DND-41 (cell line): ENCODE measurements at regions not wholly inside any gene's neighbourhood (a gene's known extent, or its start where the extent isn't known, plus 50 kb on each side); places are given as distances from the start of the nearest gene placed in this dataset.

Source experiments
- ATAC-seq: fragments of 200-7000 bp; cut with Tn5 transposase; 3 replicates; pipeline ENCODE4 v1.9.1; 2021; ENCODE audit warnings: low read depth; ENCODE audit not compliant: insufficient read depth
- DNase-seq: peaks from one replicate; pipeline ENCODE4 v3.0.0-alpha.2; 2020
- H2AFZ ChIP-seq: 2 replicates; pipeline ENCODE4 v1.6.0; 2012; ENCODE audit warnings: low read depth, low read length
- H3K27ac ChIP-seq: 2 replicates; pipeline ENCODE4 v1.5.1; 2012; ENCODE audit warnings: low read length, inconsistent platforms
- H3K27me3 ChIP-seq: fragments of 200-600 bp; sonication (generic); 2 replicates; pipeline ENCODE4 v1.6.0; 2012; ENCODE audit warnings: low read length, mild to moderate bottlenecking, inconsistent platforms; ENCODE audit not compliant: insufficient read depth, poor library complexity
- H3K36me3 ChIP-seq: 2 replicates; pipeline ENCODE4 v1.5.1; 2012; ENCODE audit warnings: low read length, inconsistent platforms; ENCODE audit not compliant: insufficient read depth
- H3K4me1 ChIP-seq: 2 replicates; pipeline ENCODE4 v1.5.1; 2012; ENCODE audit warnings: mild to moderate bottlenecking, low read length; ENCODE audit not compliant: insufficient read depth
- H3K4me2 ChIP-seq: 2 replicates; pipeline ENCODE4 v1.6.0; 2012; ENCODE audit warnings: mild to moderate bottlenecking, moderate library complexity, low read length, inconsistent platforms; ENCODE audit not compliant: insufficient read depth
- H3K4me3 ChIP-seq, 2 experiments: fragments of 200-600 bp in 1 of 2; shearing (Covaris generic) in 1 of 2; 2 replicates each; pipeline ENCODE4 v1.5.1; 2012 to 2016; ENCODE audit warnings: inconsistent platforms in 2 of 2, low read length in 2 of 2, mild to moderate bottlenecking in 2 of 2, low read depth in 1 of 2, moderate library complexity in 1 of 2
- H3K79me2 ChIP-seq: 2 replicates; pipeline ENCODE4 v1.6.0; 2012; ENCODE audit warnings: low read length, inconsistent platforms; ENCODE audit not compliant: insufficient read depth
- H3K9ac ChIP-seq: 2 replicates; pipeline ENCODE4 v1.6.0; 2012; ENCODE audit warnings: low read depth, mild to moderate bottlenecking, inconsistent platforms, low read length, moderate library complexity
- H3K9me3 ChIP-seq: 2 replicates; pipeline ENCODE4 v1.5.1; 2012; ENCODE audit warnings: low read length, moderate library complexity, mild to moderate bottlenecking, inconsistent platforms; ENCODE audit not compliant: insufficient read depth, severe bottlenecking
- H4K20me1 ChIP-seq: 2 replicates; pipeline ENCODE4 v1.6.0; 2012; ENCODE audit warnings: low read length; ENCODE audit not compliant: insufficient read depth
- EZH2 ChIP-seq: IDR thresholded peaks from 3 replicates; pipeline ENCODE4 v1.6.1; 2012; ENCODE audit warnings: borderline replicate concordance, low read depth, mild to moderate bottlenecking, moderate library complexity, low read length, inconsistent platforms; ENCODE audit not compliant: severe bottlenecking
- TF ChIP-seq, protein P1 (sequence below): IDR thresholded peaks from 2 replicates; pipeline ENCODE4 v1.5.1; 2012; ENCODE audit warnings: borderline replicate concordance, low read length, moderate library complexity, mild to moderate bottlenecking; ENCODE audit not compliant: poor library complexity, severe bottlenecking; ENCODE audit errors: extremely low read depth

DNA sequence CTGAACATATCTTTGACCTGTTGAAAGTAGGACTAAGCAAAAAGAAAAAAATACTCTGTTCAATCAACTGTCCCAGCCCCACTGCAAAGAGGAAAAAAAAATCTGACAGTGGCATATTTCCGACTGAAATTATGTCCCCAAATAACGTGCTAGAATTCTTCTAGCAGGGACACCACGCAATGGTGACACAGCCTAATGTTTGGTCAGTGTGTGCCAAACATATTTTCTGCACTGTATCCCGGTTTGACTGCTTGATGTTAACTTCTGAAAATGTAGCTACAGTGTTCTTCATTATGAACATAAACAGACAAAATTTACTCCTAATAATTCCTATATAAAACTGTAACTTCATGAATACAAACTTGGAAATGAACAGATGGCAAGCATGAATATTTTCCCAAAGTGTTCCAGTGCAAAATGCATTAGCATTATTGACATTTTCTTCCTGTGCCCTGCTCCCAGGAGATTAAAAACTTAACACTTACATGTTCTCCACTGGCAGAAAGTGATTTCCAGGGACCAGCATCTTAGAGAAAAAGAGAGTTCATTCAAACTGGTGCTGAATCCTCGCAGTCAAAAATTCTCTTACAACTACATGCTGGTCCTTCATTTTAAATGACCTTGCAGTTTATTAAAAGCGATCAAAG is 72.4 kb upstream of the SYT1 start:
- H3K36me3 ChIP-seq = no peaks in the 10 kb centered on the region
- H3K4me3 ChIP-seq = no peak overlapping the region

DNA sequence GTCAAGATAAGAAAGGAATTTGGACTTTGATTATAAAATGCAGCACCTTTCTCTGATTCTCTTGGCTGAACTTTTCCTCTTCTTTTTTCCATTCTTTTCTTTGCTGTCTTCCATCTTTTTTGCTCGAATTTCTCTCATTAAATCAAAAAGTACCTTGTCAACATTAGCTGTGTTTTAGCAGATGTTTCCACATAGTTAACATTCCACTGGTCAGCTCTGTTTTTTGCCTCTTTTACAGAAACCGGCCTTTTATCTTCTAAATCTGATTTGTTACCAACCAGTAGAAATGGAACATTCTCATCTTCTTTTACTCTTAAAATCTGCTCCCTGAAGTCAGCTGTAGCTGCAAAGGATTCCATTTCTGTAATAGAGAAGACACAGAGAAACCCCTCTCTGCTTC is 71.1 kb upstream of the SYT1 start:
- H2AFZ ChIP-seq = no peak overlapping the region
- TF ChIP-seq, protein P1, sequence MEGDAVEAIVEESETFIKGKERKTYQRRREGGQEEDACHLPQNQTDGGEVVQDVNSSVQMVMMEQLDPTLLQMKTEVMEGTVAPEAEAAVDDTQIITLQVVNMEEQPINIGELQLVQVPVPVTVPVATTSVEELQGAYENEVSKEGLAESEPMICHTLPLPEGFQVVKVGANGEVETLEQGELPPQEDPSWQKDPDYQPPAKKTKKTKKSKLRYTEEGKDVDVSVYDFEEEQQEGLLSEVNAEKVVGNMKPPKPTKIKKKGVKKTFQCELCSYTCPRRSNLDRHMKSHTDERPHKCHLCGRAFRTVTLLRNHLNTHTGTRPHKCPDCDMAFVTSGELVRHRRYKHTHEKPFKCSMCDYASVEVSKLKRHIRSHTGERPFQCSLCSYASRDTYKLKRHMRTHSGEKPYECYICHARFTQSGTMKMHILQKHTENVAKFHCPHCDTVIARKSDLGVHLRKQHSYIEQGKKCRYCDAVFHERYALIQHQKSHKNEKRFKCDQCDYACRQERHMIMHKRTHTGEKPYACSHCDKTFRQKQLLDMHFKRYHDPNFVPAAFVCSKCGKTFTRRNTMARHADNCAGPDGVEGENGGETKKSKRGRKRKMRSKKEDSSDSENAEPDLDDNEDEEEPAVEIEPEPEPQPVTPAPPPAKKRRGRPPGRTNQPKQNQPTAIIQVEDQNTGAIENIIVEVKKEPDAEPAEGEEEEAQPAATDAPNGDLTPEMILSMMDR = no peak
- no peak for TF ChIP-seq EZH2
- peaks cover 17% of the 10 kb centered on the region for H3K4me1 ChIP-seq
- no peak overlapping the region for H3K27ac ChIP-seq
- DNase-seq (no peak), ATAC-seq (no peak)
- no peaks in the 10 kb centered on the region for H4K20me1 ChIP-seq
- H3K9me3 ChIP-seq = peaks cover 4% of the 10 kb centered on the region
- no peak overlapping the region for H3K4me2 ChIP-seq
- no peaks in the 10 kb centered on the region for H3K27me3 ChIP-seq
- no peaks in the 10 kb centered on the region for H3K79me2 ChIP-seq
- no peak overlapping the region for H3K9ac ChIP-seq
- H3K36me3 ChIP-seq = no peaks in the 10 kb centered on the region
- H3K4me3 ChIP-seq = no peak overlapping the region

More for the DNA sequence above, 72.4 kb upstream of the SYT1 start:
- Histone ChIP-seq H3K27me3 (no peaks in the 10 kb centered on the region), H3K4me2 (no peak overlapping the region), H3K9ac (no peak overlapping the region), H3K79me2 (no peaks in the 10 kb centered on the region), H3K27ac (no peak overlapping the region), H3K9me3 (peaks cover 4% of the 10 kb centered on the region), H4K20me1 (no peaks in the 10 kb centered on the region), H3K4me1 (peaks cover 8% of the 10 kb centered on the region), H2AFZ (no peak overlapping the region)
- no peak for DNase-seq
- TF ChIP-seq EZH2 = no peak
- TF ChIP-seq, protein P1 = no peak
- no peak for ATAC-seq

DNA sequence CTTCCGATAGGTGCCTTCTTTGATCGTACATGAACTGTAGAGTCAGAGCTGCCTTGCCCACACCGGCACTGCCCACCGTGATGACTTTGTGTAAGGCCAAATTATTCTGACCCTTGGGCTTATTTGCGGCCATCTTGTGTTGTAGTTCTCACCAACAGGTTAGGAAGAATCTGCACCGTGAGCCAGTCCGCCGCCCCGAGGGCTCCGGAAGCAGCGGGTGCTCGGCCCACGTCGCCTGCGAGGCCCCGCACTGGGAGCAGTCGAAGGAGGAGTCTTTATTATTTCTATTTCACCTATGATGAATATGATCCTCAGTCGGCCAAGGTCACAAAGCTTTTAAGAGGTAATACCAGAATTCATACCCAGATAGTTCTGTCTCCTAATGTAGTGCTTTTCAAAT is 70.6 kb upstream of the SYT1 start:
- DNase-seq (no peak), ATAC-seq (no peak)
- no peaks in the 10 kb centered on the region for H3K79me2 ChIP-seq
- no peaks in the 10 kb centered on the region for H3K27me3 ChIP-seq
- no peak overlapping the region for H3K9ac ChIP-seq
- peaks cover 17% of the 10 kb centered on the region for H3K4me1 ChIP-seq
- no peaks in the 10 kb centered on the region for H4K20me1 ChIP-seq
- no peak for TF ChIP-seq EZH2
- TF ChIP-seq, protein P1 = no peak
- H2AFZ ChIP-seq = no peak overlapping the region
- H3K9me3 ChIP-seq = peaks cover 4% of the 10 kb centered on the region
- no peak overlapping the region for H3K4me2 ChIP-seq
- H3K27ac ChIP-seq = no peak overlapping the region
- H3K36me3 ChIP-seq = no peaks in the 10 kb centered on the region
- H3K4me3 ChIP-seq = no peak overlapping the region

DNA sequence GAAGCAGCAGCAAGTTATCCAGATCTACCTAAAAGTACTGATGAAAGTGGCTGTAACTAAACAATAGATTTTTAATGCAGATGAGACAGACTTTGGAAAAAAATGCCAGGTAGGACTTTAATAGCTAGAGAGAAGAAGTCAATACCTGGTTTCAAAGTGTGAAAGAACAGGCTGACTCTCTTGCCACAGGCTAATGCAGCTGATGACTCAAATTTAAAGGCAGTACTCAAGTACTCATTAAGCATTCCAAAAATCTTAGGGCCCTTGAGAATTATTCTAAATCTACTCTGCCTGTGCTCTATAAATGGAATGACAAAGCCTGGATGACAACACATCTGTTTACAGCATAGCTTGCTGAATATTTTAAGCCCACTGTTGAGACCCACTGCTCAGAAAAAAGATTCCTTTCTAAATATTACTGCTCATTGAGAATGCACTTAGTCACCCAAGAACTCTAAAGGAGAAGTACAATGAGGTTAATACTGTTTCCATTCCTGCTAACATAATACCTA is 68.6 kb upstream of the SYT1 start:
- H3K4me1 ChIP-seq = peaks cover 17% of the 10 kb centered on the region
- TF ChIP-seq EZH2 = no peak
- TF ChIP-seq, protein P1 = no peak
- ATAC-seq (no peak), DNase-seq (no peak)
- H3K4me2 ChIP-seq = no peak overlapping the region
- no peak overlapping the region for H2AFZ ChIP-seq
- H3K27ac ChIP-seq = no peak overlapping the region
- H3K79me2 ChIP-seq = no peaks in the 10 kb centered on the region
- no peaks in the 10 kb centered on the region for H4K20me1 ChIP-seq
- peaks cover 4% of the 10 kb centered on the region for H3K9me3 ChIP-seq
- no peaks in the 10 kb centered on the region for H3K27me3 ChIP-seq
- no peak overlapping the region for H3K4me3 ChIP-seq
- no peaks in the 10 kb centered on the region for H3K36me3 ChIP-seq
- no peak overlapping the region for H3K9ac ChIP-seq
